ENCODE measurements at regions not wholly inside any gene's neighbourhood (a gene's known extent, or its start where the extent isn't known, plus 50 kb on each side); places are given as distances from the start of the nearest gene placed in this dataset.

GRCh38 chr11:127226380-127226779 is 225.8 kb upstream of the KIRREL3 start (continued):
- no peak for TF ChIP-seq ZNF462 (CRISPR knock-in tag; IDR thresholded peaks at IDR 0.05)
- no peak for TF ChIP-seq STAT1 (IDR thresholded peaks at IDR 0.05; ENCODE audit: unreplicated experiment)
- TF ChIP-seq CREB1 (CRISPR knock-in tag; IDR thresholded peaks at IDR 0.05; ENCODE audit: low read depth), result no peak
- no peak for TF ChIP-seq NANOG (IDR thresholded peaks at IDR 0.05; ENCODE audit: borderline replicate concordance)
- TF ChIP-seq POLR2AphosphoS5 (IDR thresholded peaks at IDR 0.05; ENCODE audit: low read depth), result no peak
- no peak for TF ChIP-seq EZH2phosphoT487 (IDR thresholded peaks at IDR 0.05; ENCODE audit: unreplicated experiment)
- TF ChIP-seq JUNB (IDR thresholded peaks at IDR 0.05; ENCODE audit: unreplicated experiment), result no peak
- TF ChIP-seq ETS1 (IDR thresholded peaks at IDR 0.05), result no peak

- H3K27ac Mint-ChIP-seq, result no peak overlapping the region
- no peaks in the 10 kb centered on the region for H3F3A ChIP-seq (replicated peaks; ENCODE audit: low read depth)
- no peaks in the 10 kb centered on the region; the same call in 1 of the 2 replicates for H4K20me1 ChIP-seq (replicated peaks; ENCODE audit: insufficient read depth)
- no peak overlapping the region for H3K4me2 ChIP-seq
- peaks cover 5% of the 10 kb centered on the region; the same call in 2 of the 3 replicates for H3K4me1 Mint-ChIP-seq
- no peaks in the 10 kb centered on the region for H3K4me1 ChIP-seq (ENCODE audit: insufficient read depth)
- H3K36me3 Mint-ChIP-seq (ENCODE audit: low read depth), result no peaks in the 10 kb centered on the region
- no peak for ATAC-seq
- H3K79me2 ChIP-seq (replicated peaks; ENCODE audit: insufficient read depth), result no peaks in the 10 kb centered on the region
- no peak overlapping the region for H3K27ac ChIP-seq (ENCODE audit: low read depth)
- H3K36me3 ChIP-seq (ENCODE audit: insufficient read depth), result no peaks in the 10 kb centered on the region
- H3K4me3 Mint-ChIP-seq, result no peak overlapping the region
- no peaks in the 10 kb centered on the region for H3K27me3 ChIP-seq (ENCODE audit: insufficient read depth)
- no peaks in the 10 kb centered on the region for H3K9me2 ChIP-seq (ENCODE audit: insufficient read depth)
- H2AFZ ChIP-seq, result no peak overlapping the region
- H3K27me3 Mint-ChIP-seq (ENCODE audit: insufficient read depth, low read depth, poor library complexity), result no peaks in the 10 kb centered on the region
- H3K9me3 Mint-ChIP-seq, result no peaks in the 10 kb centered on the region
- H3K4me3 ChIP-seq, result no peak overlapping the region
- no peak for DNase-seq (ENCODE audit: low spot score)
- TF ChIP-seq ETS1 (IDR thresholded peaks at IDR 0.05) (no peak), JUNB (IDR thresholded peaks at IDR 0.05; ENCODE audit: unreplicated experiment) (no peak), CREB1 (CRISPR knock-in tag; IDR thresholded peaks at IDR 0.05; ENCODE audit: low read depth) (no peak), ZNF331 (CRISPR knock-in tag; IDR thresholded peaks at IDR 0.05; ENCODE audit: low read depth) (no peak), POLR2AphosphoS5 (IDR thresholded peaks at IDR 0.05; ENCODE audit: low read depth) (no peak), STAT1 (IDR thresholded peaks at IDR 0.05; ENCODE audit: unreplicated experiment) (no peak), EZH2 (IDR thresholded peaks at IDR 0.05; ENCODE audit: low read depth, unreplicated experiment) (no peak), ZNF114 (CRISPR knock-in tag; IDR thresholded peaks at IDR 0.05) (no peak), REST (IDR thresholded peaks at IDR 0.05; ENCODE audit: unreplicated experiment) (no peak)
These were observed 225.0 kb upstream of the KIRREL3 start for GRCh38 chr11:127225619-127226018.

All from GM23338 (cell line).